Keratinocyte (primary cell): ENCODE measurements at regions not wholly inside any gene's neighbourhood (a gene's known extent, or its start where the extent isn't known, plus 50 kb on each side); places are given as distances from the start of the nearest gene placed in this dataset.

Source experiments
- DNase-seq: peaks from one replicate; pipeline ENCODE4 v3.0.0-alpha.2; 2011; ENCODE audit warnings: low read depth, missing footprints, low spot score
- FAIRE-seq: peaks from 2 replicates; lab custom pipeline; 2011; peaks lifted over from hg19 to GRCh38; lab: Jason Lieb, UNC
- H2AFZ ChIP-seq: 2 replicates; pipeline ENCODE4 v1.6.0; 2012; ENCODE audit warnings: low read length, control low read depth, inconsistent platforms; ENCODE audit not compliant: control insufficient read depth
- H3K27ac ChIP-seq: 2 replicates; pipeline ENCODE4 v1.5.1; 2011; ENCODE audit warnings: low read length; ENCODE audit not compliant: control insufficient read depth, insufficient read depth
- H3K27me3 ChIP-seq: 3 replicates; pipeline ENCODE4 v1.6.0; 2011; ENCODE audit warnings: low read length; ENCODE audit not compliant: control insufficient read depth, insufficient read depth; ENCODE audit errors: extremely low read depth
- H3K36me3 ChIP-seq, 2 experiments: 2 replicates in 1 of 2; 3 replicates in 1 of 2; pipeline ENCODE4 v1.5.1; 2011; ENCODE audit warnings: low read length in 2 of 2, mild to moderate bottlenecking in 1 of 2; ENCODE audit not compliant: control insufficient read depth in 2 of 2, insufficient read depth in 2 of 2; ENCODE audit errors: extremely low read depth in 1 of 2
- H3K4me1 ChIP-seq: 3 replicates; pipeline ENCODE4 v1.5.1; 2011; ENCODE audit warnings: low read length; ENCODE audit not compliant: control insufficient read depth, insufficient read depth; ENCODE audit errors: extremely low read depth
- H3K4me2 ChIP-seq: 3 replicates; pipeline ENCODE4 v1.6.0; 2011; ENCODE audit warnings: low read depth, low read length; ENCODE audit not compliant: control insufficient read depth, insufficient read depth; ENCODE audit errors: extremely low read depth
- H3K4me3 ChIP-seq, 3 experiments: fragments of 200-600 bp in 1 of 3; sonication (generic) in 1 of 3; 2 replicates in 2 of 3; 3 replicates in 1 of 3; pipeline ENCODE4 v1.5.1; 2011 to 2016; ENCODE audit warnings: low read length in 3 of 3, mild to moderate bottlenecking in 3 of 3, control low read depth in 2 of 3, inconsistent platforms in 1 of 3, low read depth in 1 of 3, mixed read lengths in 1 of 3, mixed run types in 1 of 3, moderate library complexity in 1 of 3; ENCODE audit not compliant: control insufficient read depth in 2 of 3, insufficient read depth in 2 of 3; ENCODE audit errors: extremely low read depth in 1 of 3
- H3K79me2 ChIP-seq: 2 replicates; pipeline ENCODE4 v1.6.0; 2012; ENCODE audit warnings: low read length; ENCODE audit not compliant: control insufficient read depth, insufficient read depth
- H3K9ac ChIP-seq: 3 replicates; pipeline ENCODE4 v1.6.0; 2011; ENCODE audit warnings: low read length; ENCODE audit not compliant: control insufficient read depth, insufficient read depth; ENCODE audit errors: extremely low read depth
- H3K9me1 ChIP-seq: 3 replicates; pipeline ENCODE4 v1.6.0; 2011; ENCODE audit warnings: low read length; ENCODE audit not compliant: control insufficient read depth, insufficient read depth; ENCODE audit errors: extremely low read depth
- H3K9me3 ChIP-seq: 2 replicates; pipeline ENCODE4 v1.5.1; 2012; ENCODE audit warnings: low read depth, low read length; ENCODE audit not compliant: control insufficient read depth
- H4K20me1 ChIP-seq: 3 replicates; pipeline ENCODE4 v1.6.0; 2011; ENCODE audit warnings: low read length; ENCODE audit not compliant: control insufficient read depth, insufficient read depth; ENCODE audit errors: extremely low read depth
- EZH2 ChIP-seq: IDR thresholded peaks from one replicate; pipeline ENCODE4 v1.6.1; 2012; ENCODE audit warnings: inconsistent platforms, mild to moderate bottlenecking, low read length, moderate library complexity
- dilution Hi-C: fragments of 300-500 bp; cut with MboI; formaldehyde crosslinking; loops from one replicate; pipeline ENCODE4 v1.7.0; 2020; ENCODE audit warnings: low sequenced_read_pairs; ENCODE audit not compliant: extremely low pct_ligation_motif_present
- TF ChIP-seq, protein P1 (sequence below), 3 experiments: IDR thresholded peaks in 1 of 3; conservative IDR thresholded peaks in 1 of 3; optimal IDR thresholded peaks in 1 of 3; 2 replicates in 2 of 3; 3 replicates in 1 of 3; pipeline versions ENCODE3 to v1.5.1; 2011; ENCODE audit warnings: low read length in 3 of 3, mild to moderate bottlenecking in 3 of 3, moderate library complexity in 2 of 3, control low read depth in 1 of 3, inconsistent platforms in 1 of 3; ENCODE audit not compliant: insufficient read depth in 2 of 3; ENCODE audit errors: extremely low read depth in 1 of 3

DNA sequence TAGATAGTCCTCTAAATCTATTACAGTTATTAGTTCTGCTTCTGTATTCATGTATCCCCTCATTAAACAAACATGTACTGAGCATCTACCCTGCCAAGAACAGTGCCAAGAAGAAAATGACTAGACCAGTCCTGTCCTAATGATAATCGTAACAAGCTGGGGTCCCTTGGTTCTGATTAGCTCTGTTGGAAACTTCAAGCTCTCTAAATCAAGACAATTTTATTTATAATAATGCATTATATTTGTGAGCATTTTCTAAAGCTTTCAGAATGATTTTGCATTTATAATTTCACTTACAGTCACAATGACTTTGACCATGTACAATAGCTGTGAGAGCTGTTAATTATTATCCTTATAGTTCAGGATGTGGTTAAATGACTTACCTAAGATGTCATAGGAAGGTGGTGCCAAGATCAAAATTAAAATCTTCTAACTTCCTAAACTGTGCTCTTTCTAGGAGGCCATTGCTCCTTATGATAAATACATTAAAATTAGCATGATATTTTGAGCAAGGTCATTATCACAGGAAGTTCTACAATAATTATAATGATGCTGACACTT lies 336.5 kb upstream of the SLC39A10 start:
- Histone ChIP-seq H3K9ac (no peak overlapping the region), H3K27me3 (no peaks in the 10 kb centered on the region), H3K36me3 (no peaks in the 10 kb centered on the region), H3K9me1 (no peaks in the 10 kb centered on the region), H3K79me2 (no peaks in the 10 kb centered on the region), H3K4me3 (no peak overlapping the region), H3K27ac (peak overlapping the region; percentile 65), H4K20me1 (no peaks in the 10 kb centered on the region), H2AFZ (no peak overlapping the region), H3K4me2 (peak overlapping the region; percentile 51), H3K4me1 (peaks cover 42% of the 10 kb centered on the region), H3K9me3 (no peaks in the 10 kb centered on the region)
- no peak for TF ChIP-seq EZH2
- TF ChIP-seq, protein P1, sequence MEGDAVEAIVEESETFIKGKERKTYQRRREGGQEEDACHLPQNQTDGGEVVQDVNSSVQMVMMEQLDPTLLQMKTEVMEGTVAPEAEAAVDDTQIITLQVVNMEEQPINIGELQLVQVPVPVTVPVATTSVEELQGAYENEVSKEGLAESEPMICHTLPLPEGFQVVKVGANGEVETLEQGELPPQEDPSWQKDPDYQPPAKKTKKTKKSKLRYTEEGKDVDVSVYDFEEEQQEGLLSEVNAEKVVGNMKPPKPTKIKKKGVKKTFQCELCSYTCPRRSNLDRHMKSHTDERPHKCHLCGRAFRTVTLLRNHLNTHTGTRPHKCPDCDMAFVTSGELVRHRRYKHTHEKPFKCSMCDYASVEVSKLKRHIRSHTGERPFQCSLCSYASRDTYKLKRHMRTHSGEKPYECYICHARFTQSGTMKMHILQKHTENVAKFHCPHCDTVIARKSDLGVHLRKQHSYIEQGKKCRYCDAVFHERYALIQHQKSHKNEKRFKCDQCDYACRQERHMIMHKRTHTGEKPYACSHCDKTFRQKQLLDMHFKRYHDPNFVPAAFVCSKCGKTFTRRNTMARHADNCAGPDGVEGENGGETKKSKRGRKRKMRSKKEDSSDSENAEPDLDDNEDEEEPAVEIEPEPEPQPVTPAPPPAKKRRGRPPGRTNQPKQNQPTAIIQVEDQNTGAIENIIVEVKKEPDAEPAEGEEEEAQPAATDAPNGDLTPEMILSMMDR (optimal IDR thresholded peaks at IDR 0.05 in 1 of 3, IDR thresholded peaks at IDR 0.05 in 1 of 3, conservative IDR thresholded peaks at IDR 0.05 in 1 of 3; ENCODE audit: extremely low read depth in 1 of 3, insufficient read depth in 2 of 3, low read length in 3 of 3), result no peak
- FAIRE-seq (peak; percentile 74), DNase-seq (no peak)
- dilution Hi-C loops, result no loop called here

DNA sequence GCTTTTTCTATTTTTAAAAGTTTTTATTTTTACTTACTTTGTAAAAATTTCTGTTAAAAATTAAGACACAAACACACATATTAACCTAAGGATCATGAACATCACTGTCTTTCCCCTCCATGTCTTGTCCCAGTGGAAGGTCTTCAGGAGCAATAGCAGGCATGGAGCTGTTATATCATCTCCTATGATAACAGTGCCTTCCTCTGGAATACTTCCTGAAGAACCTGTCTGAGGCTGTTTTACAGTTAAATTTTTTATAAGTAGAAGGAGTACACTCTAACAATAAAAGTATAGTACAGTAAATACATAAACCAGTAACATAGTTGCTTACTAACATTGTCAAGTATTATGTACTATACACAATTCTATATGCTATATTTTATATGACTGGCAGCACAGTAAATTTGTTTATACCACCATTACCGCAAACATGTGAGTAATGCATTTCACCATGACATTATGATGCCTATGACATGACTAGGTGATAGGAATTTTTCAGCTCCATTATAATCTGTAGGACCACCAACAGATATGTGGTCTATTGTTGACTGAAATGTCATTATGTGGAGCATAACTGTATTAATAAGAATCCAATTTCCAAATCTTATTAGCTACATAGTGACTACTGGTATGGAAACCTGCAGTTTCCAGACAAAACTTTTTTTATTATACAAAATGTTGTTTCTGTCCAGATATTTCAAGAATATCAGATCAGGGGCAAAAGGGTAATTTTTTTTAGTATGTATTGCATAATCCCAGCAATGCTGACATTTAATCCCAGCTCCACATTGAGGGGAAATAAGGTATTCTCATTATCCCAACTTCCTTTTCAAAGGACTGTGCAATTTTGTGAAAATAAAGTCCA lies 337.2 kb upstream of the SLC39A10 start:
- Histone ChIP-seq H3K4me3 (no peak overlapping the region), H3K9me1 (no peaks in the 10 kb centered on the region), H3K4me1 (peaks cover 42% of the 10 kb centered on the region), H3K79me2 (no peaks in the 10 kb centered on the region), H3K4me2 (peak overlapping the region; percentile 80), H3K9ac (no peak overlapping the region), H2AFZ (no peak overlapping the region), H3K9me3 (no peaks in the 10 kb centered on the region), H3K36me3 (no peaks in the 10 kb centered on the region), H3K27me3 (no peaks in the 10 kb centered on the region), H4K20me1 (no peaks in the 10 kb centered on the region), H3K27ac (peak overlapping the region; percentile 65)
- FAIRE-seq, result peak; percentile 29
- no peak for DNase-seq
- TF ChIP-seq EZH2, result no peak
- TF ChIP-seq, protein P1 (optimal IDR thresholded peaks at IDR 0.05 in 1 of 3, IDR thresholded peaks at IDR 0.05 in 1 of 3, conservative IDR thresholded peaks at IDR 0.05 in 1 of 3; ENCODE audit: extremely low read depth in 1 of 3, insufficient read depth in 2 of 3, low read length in 3 of 3), result no peak
- dilution Hi-C loops, result no loop called here
